ENCODE measurements at regions not wholly inside any gene's neighbourhood (a gene's known extent, or its start where the extent isn't known, plus 50 kb on each side); places are given as distances from the start of the nearest gene placed in this dataset.

- H3K27me3 ChIP-seq (ENCODE audit: control insufficient read depth in 4 of 4, insufficient read depth in 4 of 4, low read length in 3 of 4): no peaks in the 10 kb centered on the region
- no peaks in the 10 kb centered on the region for H3K36me3 ChIP-seq (ENCODE audit: control insufficient read depth in 4 of 4, insufficient read depth in 3 of 4, low read depth in 1 of 4, low read length in 3 of 4)
- H3K4me1 ChIP-seq (ENCODE audit: control insufficient read depth in 4 of 4, insufficient read depth in 4 of 4, low read length in 3 of 4): no peaks in the 10 kb centered on the region
- 93% methylated on average over 3 of the region's 3 CpGs for WGBS
- TF ChIP-seq TAF1 (conservative IDR thresholded peaks at IDR 0.05): no peak
- TF ChIP-seq, protein P1, sequence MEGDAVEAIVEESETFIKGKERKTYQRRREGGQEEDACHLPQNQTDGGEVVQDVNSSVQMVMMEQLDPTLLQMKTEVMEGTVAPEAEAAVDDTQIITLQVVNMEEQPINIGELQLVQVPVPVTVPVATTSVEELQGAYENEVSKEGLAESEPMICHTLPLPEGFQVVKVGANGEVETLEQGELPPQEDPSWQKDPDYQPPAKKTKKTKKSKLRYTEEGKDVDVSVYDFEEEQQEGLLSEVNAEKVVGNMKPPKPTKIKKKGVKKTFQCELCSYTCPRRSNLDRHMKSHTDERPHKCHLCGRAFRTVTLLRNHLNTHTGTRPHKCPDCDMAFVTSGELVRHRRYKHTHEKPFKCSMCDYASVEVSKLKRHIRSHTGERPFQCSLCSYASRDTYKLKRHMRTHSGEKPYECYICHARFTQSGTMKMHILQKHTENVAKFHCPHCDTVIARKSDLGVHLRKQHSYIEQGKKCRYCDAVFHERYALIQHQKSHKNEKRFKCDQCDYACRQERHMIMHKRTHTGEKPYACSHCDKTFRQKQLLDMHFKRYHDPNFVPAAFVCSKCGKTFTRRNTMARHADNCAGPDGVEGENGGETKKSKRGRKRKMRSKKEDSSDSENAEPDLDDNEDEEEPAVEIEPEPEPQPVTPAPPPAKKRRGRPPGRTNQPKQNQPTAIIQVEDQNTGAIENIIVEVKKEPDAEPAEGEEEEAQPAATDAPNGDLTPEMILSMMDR (IDR thresholded peaks at IDR 0.05; ENCODE audit: low read depth, low read length, missing input control): no peak
- no peak for TF ChIP-seq GABPA (IDR thresholded peaks at IDR 0.05 in 1 of 2, conservative IDR thresholded peaks at IDR 0.05 in 1 of 2)
- TF ChIP-seq, protein P2, sequence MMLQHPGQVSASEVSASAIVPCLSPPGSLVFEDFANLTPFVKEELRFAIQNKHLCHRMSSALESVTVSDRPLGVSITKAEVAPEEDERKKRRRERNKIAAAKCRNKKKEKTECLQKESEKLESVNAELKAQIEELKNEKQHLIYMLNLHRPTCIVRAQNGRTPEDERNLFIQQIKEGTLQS (IDR thresholded peaks at IDR 0.05): no peak
- no peak for TF ChIP-seq SP1 (IDR thresholded peaks at IDR 0.05)
- TF ChIP-seq RXRA (IDR thresholded peaks at IDR 0.05): no peak
- TF ChIP-seq ZBTB33 (IDR thresholded peaks at IDR 0.05): no peak
- TF ChIP-seq RAD21 (IDR thresholded peaks at IDR 0.05): no peak
- no peak for TF ChIP-seq YY1 (IDR thresholded peaks at IDR 0.05)
- no peak for TF ChIP-seq FOXA1 (IDR thresholded peaks at IDR 0.05)
- TF ChIP-seq NR2F2 (IDR thresholded peaks at IDR 0.05): no peak
- no peak for TF ChIP-seq HNF4A (conservative IDR thresholded peaks at IDR 0.05)
- no peak for TF ChIP-seq HNF4G (IDR thresholded peaks at IDR 0.05)
- no peak for TF ChIP-seq JUND (IDR thresholded peaks at IDR 0.05)
- no peak for TF ChIP-seq FOXA2 (IDR thresholded peaks at IDR 0.05)
- TF ChIP-seq, protein P3, sequence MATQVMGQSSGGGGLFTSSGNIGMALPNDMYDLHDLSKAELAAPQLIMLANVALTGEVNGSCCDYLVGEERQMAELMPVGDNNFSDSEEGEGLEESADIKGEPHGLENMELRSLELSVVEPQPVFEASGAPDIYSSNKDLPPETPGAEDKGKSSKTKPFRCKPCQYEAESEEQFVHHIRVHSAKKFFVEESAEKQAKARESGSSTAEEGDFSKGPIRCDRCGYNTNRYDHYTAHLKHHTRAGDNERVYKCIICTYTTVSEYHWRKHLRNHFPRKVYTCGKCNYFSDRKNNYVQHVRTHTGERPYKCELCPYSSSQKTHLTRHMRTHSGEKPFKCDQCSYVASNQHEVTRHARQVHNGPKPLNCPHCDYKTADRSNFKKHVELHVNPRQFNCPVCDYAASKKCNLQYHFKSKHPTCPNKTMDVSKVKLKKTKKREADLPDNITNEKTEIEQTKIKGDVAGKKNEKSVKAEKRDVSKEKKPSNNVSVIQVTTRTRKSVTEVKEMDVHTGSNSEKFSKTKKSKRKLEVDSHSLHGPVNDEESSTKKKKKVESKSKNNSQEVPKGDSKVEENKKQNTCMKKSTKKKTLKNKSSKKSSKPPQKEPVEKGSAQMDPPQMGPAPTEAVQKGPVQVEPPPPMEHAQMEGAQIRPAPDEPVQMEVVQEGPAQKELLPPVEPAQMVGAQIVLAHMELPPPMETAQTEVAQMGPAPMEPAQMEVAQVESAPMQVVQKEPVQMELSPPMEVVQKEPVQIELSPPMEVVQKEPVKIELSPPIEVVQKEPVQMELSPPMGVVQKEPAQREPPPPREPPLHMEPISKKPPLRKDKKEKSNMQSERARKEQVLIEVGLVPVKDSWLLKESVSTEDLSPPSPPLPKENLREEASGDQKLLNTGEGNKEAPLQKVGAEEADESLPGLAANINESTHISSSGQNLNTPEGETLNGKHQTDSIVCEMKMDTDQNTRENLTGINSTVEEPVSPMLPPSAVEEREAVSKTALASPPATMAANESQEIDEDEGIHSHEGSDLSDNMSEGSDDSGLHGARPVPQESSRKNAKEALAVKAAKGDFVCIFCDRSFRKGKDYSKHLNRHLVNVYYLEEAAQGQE (IDR thresholded peaks at IDR 0.05): no peak
- TF ChIP-seq MAX (IDR thresholded peaks at IDR 0.05): no peak
- TF ChIP-seq EGR1 (IDR thresholded peaks at IDR 0.05; ENCODE audit: low read depth in 2 of 2): no peak
- H3K27ac ChIP-seq (ENCODE audit: low read depth in 1 of 2, low read length in 2 of 2): no peak overlapping the region
- no peaks in the 10 kb centered on the region for H3K9me3 ChIP-seq (ENCODE audit: control insufficient read depth in 4 of 4, low read length in 3 of 4)
- H3K9ac ChIP-seq (ENCODE audit: low read depth in 1 of 2, low read length in 2 of 2): no peak overlapping the region
- no peak for DNase-seq (ENCODE audit: low spot score)
- no peak overlapping the region for H3K4me3 ChIP-seq (ENCODE audit: low read depth in 1 of 3, low read length in 3 of 3)
These were observed 506.7 kb downstream of the BCOR start for GRCh38 chrX:39591099-39591498.
